Choroid plexus epithelial cell (primary cell): ENCODE measurements at regions not wholly inside any gene's neighbourhood (a gene's known extent, or its start where the extent isn't known, plus 50 kb on each side); places are given as distances from the start of the nearest gene placed in this dataset.
"Not testable (repeated sequence)": the region's sequence is repeated elsewhere in the genome, so short reads cannot be mapped to it uniquely, and the experiment has no call there.

Experiments used
- DNase-seq: peaks from one replicate; pipeline ENCODE4 v3.0.0-alpha.2; 2010; ENCODE audit warnings: low read depth
- H3K4me3 ChIP-seq: 2 replicates; pipeline ENCODE4 v1.5.1; 2011; ENCODE audit warnings: low read depth, mild to moderate bottlenecking, control low read depth, low read length, moderate library complexity
- TF ChIP-seq, protein P1 (sequence below): conservative IDR thresholded peaks from 2 replicates; pipeline ENCODE4 v1.5.1; 2011; ENCODE audit warnings: low read depth, mild to moderate bottlenecking, control low read depth, inconsistent platforms, low read length, moderate library complexity

DNA sequence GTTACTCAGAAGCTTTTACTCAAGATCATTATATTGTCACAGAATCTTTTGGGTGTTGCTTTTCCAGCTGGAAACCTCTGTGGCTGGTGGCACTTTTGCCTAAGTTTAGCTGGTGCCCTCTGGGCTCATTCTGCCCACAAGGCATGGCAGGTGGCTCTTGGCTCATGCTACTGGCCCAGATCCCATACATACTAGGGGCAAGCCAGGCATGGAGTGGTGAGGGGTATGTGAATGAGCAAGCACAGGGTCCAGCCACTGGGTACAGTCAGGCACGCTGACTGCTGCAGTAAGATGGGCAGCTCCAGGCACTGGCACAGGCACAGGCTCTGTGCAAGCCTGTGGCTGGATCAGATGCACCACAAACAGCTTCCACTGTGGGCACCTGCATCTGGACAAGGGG is 375.0 kb upstream of the SEMA3C start:
- TF ChIP-seq, protein P1, sequence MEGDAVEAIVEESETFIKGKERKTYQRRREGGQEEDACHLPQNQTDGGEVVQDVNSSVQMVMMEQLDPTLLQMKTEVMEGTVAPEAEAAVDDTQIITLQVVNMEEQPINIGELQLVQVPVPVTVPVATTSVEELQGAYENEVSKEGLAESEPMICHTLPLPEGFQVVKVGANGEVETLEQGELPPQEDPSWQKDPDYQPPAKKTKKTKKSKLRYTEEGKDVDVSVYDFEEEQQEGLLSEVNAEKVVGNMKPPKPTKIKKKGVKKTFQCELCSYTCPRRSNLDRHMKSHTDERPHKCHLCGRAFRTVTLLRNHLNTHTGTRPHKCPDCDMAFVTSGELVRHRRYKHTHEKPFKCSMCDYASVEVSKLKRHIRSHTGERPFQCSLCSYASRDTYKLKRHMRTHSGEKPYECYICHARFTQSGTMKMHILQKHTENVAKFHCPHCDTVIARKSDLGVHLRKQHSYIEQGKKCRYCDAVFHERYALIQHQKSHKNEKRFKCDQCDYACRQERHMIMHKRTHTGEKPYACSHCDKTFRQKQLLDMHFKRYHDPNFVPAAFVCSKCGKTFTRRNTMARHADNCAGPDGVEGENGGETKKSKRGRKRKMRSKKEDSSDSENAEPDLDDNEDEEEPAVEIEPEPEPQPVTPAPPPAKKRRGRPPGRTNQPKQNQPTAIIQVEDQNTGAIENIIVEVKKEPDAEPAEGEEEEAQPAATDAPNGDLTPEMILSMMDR, result no peak
- no peak overlapping the region for H3K4me3 ChIP-seq
- no peak for DNase-seq

DNA sequence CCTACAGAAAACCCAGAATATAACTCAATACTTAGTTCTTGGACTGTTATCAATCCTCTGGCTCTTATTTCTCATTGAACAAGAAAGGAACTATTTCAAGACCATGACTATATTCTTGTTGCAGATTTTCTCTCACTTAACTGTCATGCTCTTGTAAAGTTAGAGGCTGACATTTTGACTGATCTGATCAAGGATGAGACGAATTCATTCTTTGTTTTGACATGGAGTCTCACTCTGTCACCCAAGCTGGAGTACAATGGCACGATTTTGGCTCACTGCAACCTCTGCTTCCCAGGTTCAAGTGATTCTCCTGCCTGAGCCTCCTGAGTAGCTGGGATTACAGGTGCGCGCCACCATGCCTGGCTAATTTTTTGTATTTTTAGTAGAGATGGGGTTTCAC is 367.9 kb upstream of the SEMA3C start:
- not testable (repeated sequence) for H3K4me3 ChIP-seq, DNase-seq

DNA sequence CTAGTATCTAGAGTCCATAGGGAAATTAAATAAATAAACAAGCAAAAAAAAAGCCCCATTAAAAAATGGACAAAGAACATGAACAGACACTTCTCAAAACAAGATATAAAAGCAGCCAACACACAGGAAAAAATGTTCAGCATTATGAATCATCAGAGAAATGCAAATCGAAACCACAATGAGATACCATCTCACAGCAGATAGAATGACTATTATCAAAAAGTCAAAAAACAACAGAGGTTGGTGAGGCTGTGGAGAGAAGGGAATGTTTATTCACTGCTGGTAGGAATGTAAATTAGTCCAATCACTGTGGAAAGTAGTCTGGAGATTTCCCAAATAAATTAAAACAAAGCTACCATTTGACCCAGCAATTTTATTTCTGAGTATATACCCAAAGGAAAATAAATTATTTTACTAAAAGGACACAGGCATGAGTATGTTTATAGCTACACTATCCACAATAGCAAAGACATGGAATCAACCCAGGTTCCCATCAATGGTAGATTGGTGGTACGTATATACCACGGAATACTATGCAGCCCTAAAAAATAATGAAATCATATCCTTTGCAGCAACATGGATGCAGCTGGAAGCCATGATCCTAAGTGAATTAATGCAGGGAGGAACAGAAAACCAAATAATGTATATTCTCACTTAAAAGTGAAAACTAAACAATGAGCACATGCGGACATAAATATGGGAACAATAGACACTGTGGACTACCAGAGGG is 366.5 kb upstream of the SEMA3C start:
- DNase-seq, result peak; percentile 89

DNA sequence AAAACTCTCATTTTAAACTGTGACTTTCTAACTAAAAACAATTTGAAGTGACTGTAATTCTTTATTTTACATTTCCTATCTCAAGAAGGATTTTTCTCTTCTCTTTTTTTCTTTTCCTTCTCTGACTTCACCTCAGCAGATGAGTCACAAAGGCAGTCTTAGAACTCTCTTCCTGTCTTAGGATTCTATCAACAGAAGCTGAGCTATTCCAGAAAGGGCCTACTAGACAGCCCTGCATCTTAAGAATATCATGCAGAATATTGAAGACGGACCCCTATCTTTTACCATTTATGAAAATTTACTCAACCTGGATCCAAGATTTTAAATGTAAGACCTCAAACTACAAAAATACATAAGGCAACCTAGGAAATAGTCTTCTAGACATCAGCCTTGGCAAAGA is 365.7 kb upstream of the SEMA3C start:
- no peak overlapping the region for H3K4me3 ChIP-seq
- peak; percentile 82 for DNase-seq
- TF ChIP-seq, protein P1, result no peak

More for the DNA sequence above, 366.5 kb upstream of the SEMA3C start:
- TF ChIP-seq, protein P1, result peak; percentile 26
- no peak overlapping the region for H3K4me3 ChIP-seq

DNA sequence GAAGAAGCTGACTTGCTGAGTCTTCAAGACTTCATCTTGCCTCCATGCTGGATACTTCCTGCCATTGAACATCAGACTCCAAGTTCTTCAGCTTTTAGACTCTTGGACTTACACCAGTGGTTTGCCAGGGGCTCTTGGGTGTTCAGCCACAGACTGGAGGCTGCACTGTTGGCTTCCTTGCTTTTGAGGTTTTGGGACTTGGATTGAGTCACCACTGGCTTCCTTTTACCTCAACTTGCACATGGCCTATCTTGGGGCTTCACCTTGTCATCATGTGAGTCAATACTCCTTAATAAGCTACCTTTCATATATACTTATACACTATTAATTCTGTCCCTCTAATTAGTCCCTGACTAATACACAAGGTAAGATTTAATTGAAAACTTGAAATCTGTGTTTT is 361.7 kb upstream of the SEMA3C start:
- DNase-seq, result no peak
- H3K4me3 ChIP-seq, result no peak overlapping the region
- TF ChIP-seq, protein P1, result no peak

DNA sequence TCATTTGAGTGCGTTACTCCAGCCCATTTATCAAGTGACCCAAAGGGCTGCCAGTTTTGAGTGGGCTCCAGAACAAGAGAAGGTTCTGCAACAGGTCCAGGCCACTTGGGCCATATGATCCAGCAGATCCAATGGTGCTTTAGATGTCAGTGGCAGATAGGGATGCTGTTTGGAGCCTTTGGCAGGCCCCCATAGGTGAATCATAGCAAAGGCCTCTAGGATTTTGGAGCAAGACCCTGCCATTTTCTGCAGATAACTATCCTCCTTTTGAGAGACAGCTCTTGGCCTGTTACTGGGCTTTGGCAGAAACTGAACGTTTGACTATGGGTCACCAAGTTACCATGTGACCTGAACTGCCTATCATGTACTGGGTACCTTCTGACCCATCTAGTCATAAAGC is 358.8 kb upstream of the SEMA3C start:
- DNase-seq, result no peak
- H3K4me3 ChIP-seq, result no peak overlapping the region
- TF ChIP-seq, protein P1, result no peak

DNA sequence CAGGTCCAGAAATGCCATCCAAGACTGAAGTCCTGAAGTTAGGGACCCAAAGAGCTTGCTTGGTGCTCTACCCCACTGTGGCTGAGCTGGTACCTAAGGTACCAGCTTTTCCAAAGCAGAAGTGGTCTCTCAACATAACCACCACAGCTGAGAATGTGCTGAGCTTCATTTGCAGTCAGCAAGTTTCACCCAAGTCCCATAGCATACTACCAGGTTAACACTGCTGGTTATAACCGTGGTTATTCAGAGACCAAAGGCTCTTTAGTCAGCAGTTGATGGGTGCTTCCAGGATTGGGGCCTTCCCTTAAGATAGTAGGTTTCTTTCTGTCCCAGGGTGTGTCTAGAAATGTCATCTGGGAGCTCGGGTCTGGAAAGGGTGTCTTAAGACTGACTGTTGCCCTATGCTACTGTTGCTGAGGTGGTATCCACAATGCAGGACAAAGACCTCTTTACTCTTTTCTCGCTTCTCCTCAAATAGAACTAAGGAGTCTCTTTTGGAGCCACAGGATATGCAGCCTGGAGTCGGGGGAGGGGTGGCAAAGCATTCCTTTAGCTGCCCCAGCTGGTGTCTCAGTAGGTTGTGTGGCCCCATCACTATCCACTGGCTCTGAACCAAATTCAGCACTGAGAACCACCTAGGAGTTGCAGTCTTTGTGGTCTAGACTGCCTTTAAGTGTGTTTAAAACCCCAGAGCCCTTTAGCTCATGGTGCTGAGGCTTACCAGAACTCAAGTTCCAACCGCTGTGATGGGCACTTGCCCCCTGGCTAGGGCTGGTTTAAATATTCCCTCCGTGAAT is 354.9 kb upstream of the SEMA3C start:
- TF ChIP-seq, protein P1, result no peak
- H3K4me3 ChIP-seq, result no peak overlapping the region
- peak; percentile 20 for DNase-seq
